HCT116 (cell line): ENCODE measurements at regions not wholly inside any gene's neighbourhood (a gene's known extent, or its start where the extent isn't known, plus 50 kb on each side); places are given as distances from the start of the nearest gene placed in this dataset.

ENCODE experiments used
- ATAC-seq: fragments of 200-7000 bp; cut with Tn5 transposase; 2 replicates; pipeline ENCODE4 v1.9.1; 2020; ENCODE audit warnings: mild to moderate bottlenecking, moderate library complexity
- BruUV-seq: library from RNA; stranded (reverse); fragments of 400-500 nt; replicated peaks from 2 replicates; lab custom pipeline; 2021; lab: Mats Ljungman, UMichigan
- CTCF ChIA-PET: fragments of 300-600 bp; sonication (Branson Sonifier 250); formaldehyde crosslinking; loops from one replicate; lab custom pipeline; 2021; ENCODE audit warnings: antibody characterized with exemption; lab: Charles Lee
- POLR2A ChIA-PET: fragments of 300-600, 350-600 bp; sonication (Branson Sonifier 250); formaldehyde crosslinking; loops from one replicate; lab custom pipeline; 2021; ENCODE audit warnings: antibody characterized with exemption; lab: Charles Lee
- RAD21 ChIA-PET, 2 experiments: fragments of 300-600 bp; sonication (Branson Sonifier 250); formaldehyde crosslinking; loops; one replicate each; lab custom pipeline; 2023; ENCODE audit warnings: low total read pairs in 2 of 2; ENCODE audit not compliant: uncharacterized antibody in 2 of 2, unreplicated experiment in 2 of 2, low non-redundant PET in 1 of 2; lab: Charles Lee
- DNase-seq: peaks from one replicate; pipeline ENCODE4 v3.0.0-alpha.2; 2010; ENCODE audit warnings: low read depth, low spot score
- H2AFZ ChIP-seq: fragments of 200-600 bp; shearing (Covaris generic), sonication (generic); 2 replicates; pipeline ENCODE4 v1.6.1; 2017; ENCODE audit warnings: low read depth, mixed run types, mixed read lengths, antibody characterized with exemption, low read length; ENCODE audit not compliant: poor library complexity, severe bottlenecking
- H3K27ac ChIP-seq: 2 replicates; pipeline ENCODE4 v1.5.1; 2012; ENCODE audit warnings: low read depth, low read length
- H3K27me3 ChIP-seq: fragments of 200-600 bp; sonication (generic); 2 replicates; pipeline ENCODE4 v1.6.1; 2016; ENCODE audit warnings: mixed run types, low read length, mixed read lengths; ENCODE audit not compliant: insufficient read depth
- H3K36me3 ChIP-seq, 2 experiments: fragments of 200-500 bp in 1 of 2; fragments of 200-600 bp in 1 of 2; sonication (Bioruptor generic) in 1 of 2; sonication (generic) in 1 of 2; 2 replicates each; pipeline versions ENCODE4 v1.5.1 to v1.6.1; 2014 to 2016; ENCODE audit warnings: low read length in 2 of 2, inconsistent platforms in 1 of 2, mixed read lengths in 1 of 2, mixed run types in 1 of 2; ENCODE audit not compliant: insufficient read depth in 2 of 2, control insufficient read depth in 1 of 2
- H3K4me1 ChIP-seq, 2 experiments: fragments of 200-600 bp in 1 of 2; sonication (generic) in 1 of 2; 2 replicates each; pipeline versions ENCODE4 v1.5.1 to v1.6.1; 2012 to 2017; ENCODE audit warnings: low read length in 2 of 2, inconsistent platforms in 1 of 2, mild to moderate bottlenecking in 1 of 2, mixed read lengths in 1 of 2, mixed run types in 1 of 2, moderate library complexity in 1 of 2; ENCODE audit not compliant: insufficient read depth in 2 of 2, control insufficient read depth in 1 of 2
- H3K4me2 ChIP-seq: fragments of 200-600 bp; sonication (generic); 2 replicates; pipeline ENCODE4 v1.6.1; 2017; ENCODE audit warnings: mixed run types, low read length, mixed read lengths
- H3K4me3 ChIP-seq, 2 experiments: fragments of 200-600 bp in 1 of 2; sonication (generic) in 1 of 2; replicated peaks in 1 of 2; 2 replicates each; pipeline ENCODE4 v1.5.1; 2011 to 2016; ENCODE audit warnings: low read length in 2 of 2, control low read depth in 1 of 2, low read depth in 1 of 2, mild to moderate bottlenecking in 1 of 2, mixed read lengths in 1 of 2, mixed run types in 1 of 2
- H3K79me2 ChIP-seq: fragments of 200-600 bp; sonication (generic); 2 replicates; pipeline ENCODE4 v1.6.1; 2017; ENCODE audit warnings: mild to moderate bottlenecking, mixed run types, low read length, moderate library complexity, mixed read lengths; ENCODE audit not compliant: insufficient read depth
- H3K9ac ChIP-seq: fragments of 200-600 bp; sonication (generic); 2 replicates; pipeline ENCODE4 v1.6.1; 2016; ENCODE audit warnings: low read length, mixed read lengths
- H3K9me2 ChIP-seq: fragments of 200-600 bp; sonication (generic), shearing (Covaris generic); 2 replicates; pipeline ENCODE4 v1.6.1; 2017; ENCODE audit warnings: mixed run types, mild to moderate bottlenecking, moderate library complexity; ENCODE audit not compliant: insufficient read depth
- H3K9me3 ChIP-seq, 2 experiments: fragments of 200-500 bp in 1 of 2; fragments of 200-600 bp in 1 of 2; sonication (Bioruptor generic) in 1 of 2; sonication (generic) in 1 of 2; 2 replicates each; pipeline ENCODE4 v1.6.1; 2014 to 2017; ENCODE audit warnings: low read length in 2 of 2, mixed read lengths in 2 of 2, inconsistent platforms in 1 of 2, low read depth in 1 of 2, mild to moderate bottlenecking in 1 of 2, mixed run types in 1 of 2, moderate library complexity in 1 of 2; ENCODE audit not compliant: control insufficient read depth in 1 of 2, insufficient read depth in 1 of 2
- H4K20me1 ChIP-seq: fragments of 200-600 bp; sonication (generic), shearing (Covaris generic); 2 replicates; pipeline ENCODE4 v1.6.1; 2017; ENCODE audit warnings: mixed run types, mild to moderate bottlenecking, moderate library complexity; ENCODE audit not compliant: insufficient read depth
- CBX3 ChIP-seq: IDR thresholded peaks from 2 replicates; pipeline ENCODE4 v1.6.1; 2012; ENCODE audit warnings: low read depth
- EZH2 ChIP-seq: fragments of 200-600 bp; sonication (generic); IDR thresholded peaks from 2 replicates; pipeline ENCODE4 v1.6.1; 2017; ENCODE audit warnings: antibody characterized with exemption, mixed run types
- MAX ChIP-seq: IDR thresholded peaks from 2 replicates; pipeline ENCODE4 v1.6.1; 2012
- RAD21 ChIP-seq: IDR thresholded peaks from 2 replicates; pipeline ENCODE4 v1.6.1; 2012; ENCODE audit warnings: low read depth, mild to moderate bottlenecking
- REST ChIP-seq: IDR thresholded peaks from 2 replicates; pipeline ENCODE4 v1.6.1; 2012; ENCODE audit warnings: low read depth
- SRF ChIP-seq: IDR thresholded peaks from 2 replicates; pipeline ENCODE4 v1.6.1; 2012; ENCODE audit warnings: low read depth
- YY1 ChIP-seq: IDR thresholded peaks from 2 replicates; pipeline ENCODE4 v1.6.1; 2011; ENCODE audit warnings: low read length, low read depth, moderate library complexity, mild to moderate bottlenecking; ENCODE audit not compliant: insufficient replicate concordance; ENCODE audit errors: extremely low read depth
- ZFX ChIP-seq: fragments of 450-650 bp; IDR thresholded peaks from 2 replicates; pipeline ENCODE4 v1.6.1; 2017
- intact Hi-C: fragments of 100-400 bp; cut with micrococcal nuclease; formaldehyde crosslinking; loops from 2 replicates; pipeline ENCODE4 v1.10.0; 2022

DNA sequence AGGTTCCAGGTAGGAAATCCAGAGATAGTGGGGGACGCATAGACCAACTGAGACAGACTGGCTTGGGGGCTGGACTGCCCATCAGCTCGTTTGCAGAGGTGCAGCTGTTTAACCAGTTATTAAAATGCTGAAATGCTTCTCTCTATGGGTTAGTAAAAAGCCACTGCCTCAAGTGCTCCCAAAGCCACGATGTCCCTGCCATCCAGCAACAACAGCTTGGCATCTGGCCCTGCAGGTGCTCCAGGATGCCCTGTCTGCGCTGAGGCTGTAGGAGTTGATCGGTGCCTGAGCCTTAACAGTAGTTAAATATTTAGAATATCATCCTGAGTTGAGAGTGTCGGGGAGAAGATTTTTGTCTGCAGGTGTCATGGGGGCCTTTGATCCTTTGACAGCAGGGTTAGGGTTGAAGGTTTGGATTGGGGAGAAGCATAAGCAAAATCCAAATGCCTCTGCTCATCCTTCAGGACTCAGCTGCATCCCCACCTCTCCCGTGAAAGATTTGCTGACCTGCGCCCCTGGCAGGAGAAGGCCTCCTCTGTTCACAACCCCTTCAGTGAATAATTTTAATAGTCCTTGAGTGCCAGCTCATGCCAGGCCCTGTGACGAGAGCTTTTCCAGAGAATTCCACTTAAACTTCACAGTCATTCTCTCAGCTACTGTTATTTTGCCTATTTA, 127.3 kb upstream of the PWP1 start:
- ChIA-PET CTCF (no interaction called here), RAD21 (no interaction called here), POLR2A (no interaction called here)
- Histone ChIP-seq H3K36me3 (no peaks in the 10 kb centered on the region), H3K9me2 (no peaks in the 10 kb centered on the region), H3K4me3 (no peak overlapping the region), H4K20me1 (no peaks in the 10 kb centered on the region), H3K4me2 (no peak overlapping the region), H3K27me3 (no peaks in the 10 kb centered on the region), H3K9ac (no peak overlapping the region), H3K9me3 (no peaks in the 10 kb centered on the region), H3K79me2 (no peaks in the 10 kb centered on the region), H3K4me1 (peaks cover 0 to 7% of the 10 kb centered on the region in 2 experiments; a peak in 2 of 4 replicates), H2AFZ (no peak overlapping the region), H3K27ac (no peak overlapping the region)
- no peak for ATAC-seq
- intact Hi-C loops = no loop called here
- TF ChIP-seq YY1 (no peak), RAD21 (no peak), SRF (no peak), ZFX (no peak), MAX (no peak), EZH2 (no peak), CBX3 (no peak), REST (no peak)
- no TSS peak for BruUV-seq
- DNase-seq = no peak
